ENCODE measurements at regions not wholly inside any gene's neighbourhood (a gene's known extent, or its start where the extent isn't known, plus 50 kb on each side); places are given as distances from the start of the nearest gene placed in this dataset.

GRCh38 chr3:40827226-40827625, 302.5 kb downstream of the ZNF621 start:
- Histone ChIP-seq H3K9ac (replicated peaks in 1 of 4; ENCODE audit: extremely low read depth in 1 of 4, low read depth in 3 of 4, low read length in 3 of 4) (no peak overlapping the region), H2BK5ac (ENCODE audit: low read depth, low read length) (no peak overlapping the region), H3K27ac (ENCODE audit: low read depth, low read length) (no peak overlapping the region), H2BK15ac (ENCODE audit: low read length) (no peak overlapping the region), H3K56ac (replicated peaks; ENCODE audit: insufficient read length, low read depth, low read length) (no peak overlapping the region), H2BK20ac (ENCODE audit: low read length) (no peak overlapping the region), H4K20me1 (replicated peaks in 1 of 2; ENCODE audit: control insufficient read depth in 1 of 2, insufficient read depth in 2 of 2, low read length in 2 of 2) (no peaks in the 10 kb centered on the region), H4K5ac (ENCODE audit: insufficient read length, low read depth, low read length) (no peak overlapping the region), H3K4me1 (replicated peaks in 1 of 4; ENCODE audit: control insufficient read depth in 3 of 4, insufficient read depth in 4 of 4, low read length in 3 of 4) (no peaks in the 10 kb centered on the region), H3K23ac (ENCODE audit: insufficient read length) (no peak overlapping the region), H3K4ac (replicated peaks; ENCODE audit: insufficient read length, low read depth, low read length) (no peak overlapping the region), H3K79me1 (ENCODE audit: low read depth, low read length) (no peaks in the 10 kb centered on the region), H3K4me3 (ENCODE audit: extremely low read depth in 1 of 4, insufficient read depth in 2 of 4, low read depth in 3 of 4, low read length in 4 of 4) (no peak overlapping the region), H4K91ac (replicated peaks; ENCODE audit: insufficient read length, low read length) (no peak overlapping the region), H2AK5ac (ENCODE audit: low read depth, low read length) (no peak overlapping the region), H3K27me3 (replicated peaks in 1 of 4; ENCODE audit: control insufficient read depth in 3 of 4, extremely low read depth in 1 of 4, insufficient read depth in 3 of 4, low read length in 3 of 4) (no peaks in the 10 kb centered on the region), H2AFZ (ENCODE audit: low read length) (no peak overlapping the region), H3K36me3 (ENCODE audit: control insufficient read depth in 2 of 4, insufficient read depth in 4 of 4, low read length in 3 of 4) (no peaks in the 10 kb centered on the region), H2BK120ac (replicated peaks; ENCODE audit: low read depth, low read length) (no peak overlapping the region), H4K8ac (ENCODE audit: extremely low read depth, insufficient read depth, low read length) (no peak overlapping the region), H3K18ac (ENCODE audit: extremely low read depth, low read length) (no peak overlapping the region), H3K4me2 (ENCODE audit: insufficient read depth in 1 of 2, low read depth in 2 of 2, low read length in 2 of 2) (no peak overlapping the region), H3K79me2 (ENCODE audit: control insufficient read depth in 1 of 2, insufficient read depth in 2 of 2, low read length in 2 of 2) (no peaks in the 10 kb centered on the region), H2BK12ac (ENCODE audit: low read depth, low read length) (no peak overlapping the region), H3K14ac (ENCODE audit: insufficient read length) (no peak overlapping the region), H3K23me2 (ENCODE audit: low read depth, low read length) (no peaks in the 10 kb centered on the region), H3K9me3 (ENCODE audit: insufficient read depth in 2 of 2, low read depth in 1 of 2, low read length in 1 of 2) (no peaks in the 10 kb centered on the region; a peak in 1 of 4 replicates)
- ChIA-PET POLR2A (ENCODE audit: partially characterized antibody) (interaction anchor here (0.8 kb wide), 1 partner anchor 10 kb away, joined by 3 read pairs; no protein-coding TSS in a partner anchor), CTCF (ENCODE audit: partially characterized antibody) (interaction anchor here (0.8 to 1.3 kb wide), 3 partner anchors 91 to 247 kb away, joined by 3 read pairs; no protein-coding TSS in a partner anchor)
- no peak for FAIRE-seq
- DNase-seq (ENCODE audit: low read depth in 1 of 2, low spot score in 2 of 2): no peak
- 91% methylated on average over 3 of the region's 3 CpGs; no CpG with 5 or more reads in 1 of the 2 experiments for WGBS, 2 experiments (ENCODE audit: extremely low coverage in 1 of 2, insufficient coverage in 1 of 2, insufficient read length in 1 of 2, insufficient replicate concordance in 2 of 2, low coverage in 1 of 2, low lambda C conversion rate in 2 of 2, missing lambda C conversion rate in 1 of 2)
- TF ChIP-seq TBP (IDR thresholded peaks at IDR 0.05; ENCODE audit: low read depth, low read length) (no peak), RAD21 (IDR thresholded peaks at IDR 0.05 in 1 of 2, conservative IDR thresholded peaks at IDR 0.05 in 1 of 2; ENCODE audit: low read depth in 2 of 2, low read length in 2 of 2) (no peak), CHD1 (IDR thresholded peaks at IDR 0.05; ENCODE audit: low read depth, low read length) (no peak), EGR1 (IDR thresholded peaks at IDR 0.05; ENCODE audit: borderline replicate concordance, low read depth, low read length) (no peak), POU5F1 (IDR thresholded peaks at IDR 0.05; ENCODE audit: low read depth, low read length) (no peak), MAX (IDR thresholded peaks at IDR 0.05) (no peak), CBX5 (IDR thresholded peaks at IDR 0.05; ENCODE audit: low read depth, low read length) (no peak), HDAC6 (IDR thresholded peaks at IDR 0.05; ENCODE audit: low read depth, low read length) (no peak), EP300 (IDR thresholded peaks at IDR 0.05; ENCODE audit: borderline replicate concordance in 1 of 2, low read depth in 2 of 2, low read length in 2 of 2) (no peak), GTF2F1 (IDR thresholded peaks at IDR 0.05; ENCODE audit: borderline replicate concordance, low read depth, low read length) (no peak), YY1 (IDR thresholded peaks at IDR 0.05; ENCODE audit: low read depth, low read length) (no peak), CTBP2 (IDR thresholded peaks at IDR 0.05; ENCODE audit: borderline replicate concordance, insufficient read depth, insufficient read length, low read length) (no peak)
